ENCODE measurements at regions not wholly inside any gene's neighbourhood (a gene's known extent, or its start where the extent isn't known, plus 50 kb on each side); places are given as distances from the start of the nearest gene placed in this dataset.

GRCh38 chr20:23249541-23249940 is 101.0 kb upstream of the NXT1 start:
- WGBS, 2 donors = 45 to 63% methylated on average over 4 of the region's 4 CpGs
- no peak for TF ChIP-seq CTCF (IDR thresholded peaks at IDR 0.05)
- no peak for TF ChIP-seq POLR2A (IDR thresholded peaks at IDR 0.05)
- intact Hi-C loops (cut with DNase I) = no loop called here
- Histone ChIP-seq H3K4me3 (no peak overlapping the region), H3K27ac (no peak overlapping the region), H3K27me3 (no peaks in the 10 kb centered on the region), H3K9me3 (no peaks in the 10 kb centered on the region), H3K4me1 (no peaks in the 10 kb centered on the region), H3K36me3 (replicated peaks in 1 of 2; ENCODE audit: insufficient read depth in 1 of 2, low read depth in 2 of 2) (no peaks in the 10 kb centered on the region)
- no peak for DNase-seq
- ATAC-seq = no peak

- ATAC-seq = no peak
- H3K36me3 ChIP-seq (replicated peaks in 1 of 2; ENCODE audit: insufficient read depth in 1 of 2, low read depth in 2 of 2) = no peaks in the 10 kb centered on the region
- intact Hi-C loops (cut with DNase I) = no loop called here
- WGBS, 2 donors = 31 to 36% methylated on average over 2 of the region's 2 CpGs
- DNase-seq = no peak
- no peak for TF ChIP-seq POLR2A (IDR thresholded peaks at IDR 0.05)
- no peak for TF ChIP-seq CTCF (IDR thresholded peaks at IDR 0.05)
- H3K27me3 ChIP-seq = no peaks in the 10 kb centered on the region
- no peak overlapping the region for H3K27ac ChIP-seq
- no peaks in the 10 kb centered on the region for H3K4me1 ChIP-seq
- H3K9me3 ChIP-seq = no peaks in the 10 kb centered on the region
- no peak overlapping the region for H3K4me3 ChIP-seq
Measured at GRCh38 chr20:23248461-23248882, 102.1 kb upstream of the NXT1 start.

- Histone ChIP-seq H3K27me3 (no peaks in the 10 kb centered on the region), H3K27ac (no peak overlapping the region), H3K36me3 (replicated peaks in 1 of 2; ENCODE audit: insufficient read depth in 1 of 2, low read depth in 2 of 2) (no peaks in the 10 kb centered on the region), H3K4me3 (no peak overlapping the region), H3K4me1 (no peaks in the 10 kb centered on the region), H3K9me3 (no peaks in the 10 kb centered on the region)
- peak in 1 of 4 donors; percentile 22 for DNase-seq
- intact Hi-C loops (cut with DNase I) = no loop called here
- TF ChIP-seq CTCF (IDR thresholded peaks at IDR 0.05) (no peak), POLR2A (IDR thresholded peaks at IDR 0.05) (no peak)
- 51 to 53% methylated on average over 21 of the region's 21 CpGs for WGBS, 2 donors
- no peak for ATAC-seq
Measured at GRCh38 chr20:23246717-23247664, 103.6 kb upstream of the NXT1 start.

GRCh38 chr20:23245553-23246181 is 104.9 kb upstream of the NXT1 start:
- Histone ChIP-seq H3K4me1 (no peaks in the 10 kb centered on the region), H3K27ac (no peak overlapping the region), H3K27me3 (no peaks in the 10 kb centered on the region), H3K36me3 (replicated peaks in 1 of 2; ENCODE audit: insufficient read depth in 1 of 2, low read depth in 2 of 2) (no peaks in the 10 kb centered on the region), H3K4me3 (no peak overlapping the region), H3K9me3 (no peaks in the 10 kb centered on the region)
- ATAC-seq (peak; percentile 71), DNase-seq (peak; percentile 48 to 72 (median 58))
- peak in 6 of 7 experiments; percentile 18 to 56 (median 42) for TF ChIP-seq CTCF (IDR thresholded peaks at IDR 0.05)
- TF ChIP-seq POLR2A (IDR thresholded peaks at IDR 0.05) = no peak
- intact Hi-C loops (cut with DNase I) = no loop called here
- 38 to 40% methylated on average over 11 of the region's 11 CpGs for WGBS, 2 donors
